Stimulated activated effector memory CD8-positive, alpha-beta T cell treated with anti-CD3 and anti-CD28 coated beads, Interleukin-12 subunit alpha, Interleukin-12 subunit beta, amount 100 ng/mL, for 72 hours (primary cell): ENCODE measurements at regions not wholly inside any gene's neighbourhood (a gene's known extent, or its start where the extent isn't known, plus 50 kb on each side); places are given as distances from the start of the nearest gene placed in this dataset.
"Not testable (repeated sequence)": the region's sequence is repeated elsewhere in the genome, so short reads cannot be mapped to it uniquely, and the experiment has no call there.

ENCODE experiments used
- ATAC-seq: fragments of 150-1000 bp; cut with Tn5 transposase; 2 replicates; pipeline ENCODE4 v1.10.0; 2021
- DNase-seq, 2 donors: peaks; one replicate each; pipeline ENCODE4 v3.0.0; 2021 to 2022; ENCODE audit warnings: low spot score in 2 of 2
- H3K27ac Mint-ChIP-seq: one replicate; pipeline ENCODE4 v1.8.0; 2022; ENCODE audit warnings: mild to moderate bottlenecking, mixed read lengths
- H3K36me3 Mint-ChIP-seq: one replicate; pipeline ENCODE4 v1.8.0; 2022; ENCODE audit warnings: mild to moderate bottlenecking, mixed read lengths
- H3K4me1 Mint-ChIP-seq: one replicate; pipeline ENCODE4 v1.8.0; 2022; ENCODE audit warnings: mixed read lengths
- H3K4me3 Mint-ChIP-seq: one replicate; pipeline ENCODE4 v1.8.0; 2022; ENCODE audit warnings: mild to moderate bottlenecking, mixed read lengths
- H3K9me3 Mint-ChIP-seq: one replicate; pipeline ENCODE4 v1.8.0; 2022; ENCODE audit warnings: mixed read lengths

- no peak overlapping the region for H3K4me3 Mint-ChIP-seq
- no peak for ATAC-seq
- H3K36me3 Mint-ChIP-seq: no peaks in the 10 kb centered on the region
- H3K9me3 Mint-ChIP-seq: no peaks in the 10 kb centered on the region
- H3K4me1 Mint-ChIP-seq: no peaks in the 10 kb centered on the region
- H3K27ac Mint-ChIP-seq: no peak overlapping the region
- no peak for DNase-seq
Observed at GRCh38 chr3:112699436-112699978, 58.6 kb upstream of the CCDC80 start.

GRCh38 chr3:112698442-112698841 lies 57.5 kb upstream of the CCDC80 start:
- not testable (repeated sequence) for ATAC-seq, DNase-seq, H3K4me3 Mint-ChIP-seq, H3K36me3 Mint-ChIP-seq, H3K4me1 Mint-ChIP-seq, H3K9me3 Mint-ChIP-seq, H3K27ac Mint-ChIP-seq

GRCh38 chr3:112696244-112696643 lies 55.3 kb upstream of the CCDC80 start:
- H3K9me3 Mint-ChIP-seq, H3K4me1 Mint-ChIP-seq, H3K4me3 Mint-ChIP-seq, ATAC-seq, H3K27ac Mint-ChIP-seq, DNase-seq, H3K36me3 Mint-ChIP-seq: not testable (repeated sequence)

- not testable (repeated sequence) for H3K9me3 Mint-ChIP-seq, ATAC-seq, H3K36me3 Mint-ChIP-seq, H3K4me1 Mint-ChIP-seq, H3K27ac Mint-ChIP-seq, H3K4me3 Mint-ChIP-seq, DNase-seq
Observed at GRCh38 chr3:112695377-112696108, 54.6 kb upstream of the CCDC80 start.

GRCh38 chr3:112694906-112695305 lies 54.0 kb upstream of the CCDC80 start:
- not testable (repeated sequence) for ATAC-seq, H3K4me3 Mint-ChIP-seq, H3K36me3 Mint-ChIP-seq, H3K9me3 Mint-ChIP-seq, H3K4me1 Mint-ChIP-seq, H3K27ac Mint-ChIP-seq, DNase-seq

GRCh38 chr3:112693186-112693585 lies 52.2 kb upstream of the CCDC80 start:
- Mint-ChIP-seq H3K9me3 (no peaks in the 10 kb centered on the region), H3K27ac (no peak overlapping the region), H3K4me3 (no peak overlapping the region)

More at GRCh38 chr3:112693186-112693585, 52.2 kb upstream of the CCDC80 start:
- Mint-ChIP-seq H3K4me1 (no peaks in the 10 kb centered on the region), H3K36me3 (no peaks in the 10 kb centered on the region)
- DNase-seq: no peak
- ATAC-seq: no peak
